GM12872 (cell line): ENCODE measurements at regions not wholly inside any gene's neighbourhood (a gene's known extent, or its start where the extent isn't known, plus 50 kb on each side); places are given as distances from the start of the nearest gene placed in this dataset.

Source experiments
- TF ChIP-seq, protein P1 (sequence below): IDR thresholded peaks from 3 replicates; pipeline ENCODE4 v1.5.1; 2011; ENCODE audit warnings: low read depth, mild to moderate bottlenecking, low read length, moderate library complexity; ENCODE audit not compliant: insufficient read depth

DNA sequence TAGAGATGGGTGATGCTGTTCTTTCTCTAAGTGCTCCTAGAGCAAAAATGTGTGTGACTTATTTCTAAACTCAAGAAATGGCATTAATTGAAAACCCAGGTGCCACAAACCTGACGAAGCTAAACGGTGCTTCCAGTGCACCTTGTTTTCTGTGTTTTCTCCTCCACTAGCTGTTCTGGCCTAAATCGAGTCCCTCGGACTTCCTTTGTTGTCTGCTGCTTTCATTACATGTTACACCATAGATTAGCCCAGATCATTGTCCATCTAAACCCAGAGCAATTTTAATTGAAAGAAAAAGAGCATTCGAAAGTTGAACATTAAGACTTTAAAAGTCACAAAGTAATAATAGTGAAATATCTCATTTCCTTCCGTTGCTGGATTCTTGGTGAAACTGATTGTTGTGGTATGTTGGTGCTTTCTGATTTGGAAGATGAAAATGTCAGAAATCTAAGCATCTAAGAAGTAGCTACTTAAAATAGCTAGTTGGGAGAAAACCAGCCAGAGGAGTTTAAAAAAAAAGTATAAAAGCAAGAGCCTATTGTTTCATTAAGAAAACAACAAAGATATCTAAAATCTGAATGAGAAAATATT is 219.6 kb upstream of the G2E3 start:
- TF ChIP-seq, protein P1, sequence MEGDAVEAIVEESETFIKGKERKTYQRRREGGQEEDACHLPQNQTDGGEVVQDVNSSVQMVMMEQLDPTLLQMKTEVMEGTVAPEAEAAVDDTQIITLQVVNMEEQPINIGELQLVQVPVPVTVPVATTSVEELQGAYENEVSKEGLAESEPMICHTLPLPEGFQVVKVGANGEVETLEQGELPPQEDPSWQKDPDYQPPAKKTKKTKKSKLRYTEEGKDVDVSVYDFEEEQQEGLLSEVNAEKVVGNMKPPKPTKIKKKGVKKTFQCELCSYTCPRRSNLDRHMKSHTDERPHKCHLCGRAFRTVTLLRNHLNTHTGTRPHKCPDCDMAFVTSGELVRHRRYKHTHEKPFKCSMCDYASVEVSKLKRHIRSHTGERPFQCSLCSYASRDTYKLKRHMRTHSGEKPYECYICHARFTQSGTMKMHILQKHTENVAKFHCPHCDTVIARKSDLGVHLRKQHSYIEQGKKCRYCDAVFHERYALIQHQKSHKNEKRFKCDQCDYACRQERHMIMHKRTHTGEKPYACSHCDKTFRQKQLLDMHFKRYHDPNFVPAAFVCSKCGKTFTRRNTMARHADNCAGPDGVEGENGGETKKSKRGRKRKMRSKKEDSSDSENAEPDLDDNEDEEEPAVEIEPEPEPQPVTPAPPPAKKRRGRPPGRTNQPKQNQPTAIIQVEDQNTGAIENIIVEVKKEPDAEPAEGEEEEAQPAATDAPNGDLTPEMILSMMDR, result no peak

DNA sequence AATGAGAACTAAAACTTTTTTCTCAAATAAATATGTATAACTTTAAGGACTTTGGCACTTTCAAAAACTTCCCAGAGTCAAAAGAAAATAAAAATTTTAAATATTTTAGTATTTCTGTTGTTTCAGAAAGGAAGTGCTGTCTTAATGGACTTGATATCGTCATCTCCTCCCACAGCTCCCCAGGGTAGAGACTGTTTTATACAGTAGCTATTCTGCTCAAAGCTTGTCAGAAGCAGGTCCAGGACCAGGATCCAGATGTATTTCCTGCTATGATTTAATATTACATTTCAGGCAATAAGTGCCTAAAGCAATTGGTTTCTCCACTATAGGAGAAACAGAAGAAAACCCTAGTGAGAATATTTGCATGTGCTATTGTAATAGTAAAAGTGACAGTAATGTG is 218.5 kb upstream of the G2E3 start:
- TF ChIP-seq, protein P1, result no peak

DNA sequence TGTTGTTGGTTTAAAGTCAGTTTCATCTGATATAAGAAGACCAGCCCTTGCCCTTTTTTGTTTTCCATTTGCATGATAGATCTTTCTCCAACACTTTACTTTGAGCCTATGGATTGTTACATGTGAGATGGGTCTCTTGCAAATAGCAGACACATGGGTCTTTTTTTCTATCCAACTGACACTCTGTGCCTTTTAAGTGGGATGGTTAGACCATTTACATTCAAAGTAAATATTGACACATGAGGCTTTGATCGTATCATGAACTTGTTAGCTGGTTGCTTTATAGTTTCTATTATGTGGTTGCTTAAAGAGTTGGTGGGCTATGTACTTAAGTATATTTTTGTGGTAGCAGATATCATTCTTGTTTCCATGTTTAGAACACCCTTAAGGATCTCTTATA is 213.4 kb upstream of the G2E3 start:
- TF ChIP-seq, protein P1, result no peak

- TF ChIP-seq, protein P1, result no peak
Measured at GRCh38 chr14:30348445-30348844, 210.5 kb upstream of the G2E3 start.

DNA sequence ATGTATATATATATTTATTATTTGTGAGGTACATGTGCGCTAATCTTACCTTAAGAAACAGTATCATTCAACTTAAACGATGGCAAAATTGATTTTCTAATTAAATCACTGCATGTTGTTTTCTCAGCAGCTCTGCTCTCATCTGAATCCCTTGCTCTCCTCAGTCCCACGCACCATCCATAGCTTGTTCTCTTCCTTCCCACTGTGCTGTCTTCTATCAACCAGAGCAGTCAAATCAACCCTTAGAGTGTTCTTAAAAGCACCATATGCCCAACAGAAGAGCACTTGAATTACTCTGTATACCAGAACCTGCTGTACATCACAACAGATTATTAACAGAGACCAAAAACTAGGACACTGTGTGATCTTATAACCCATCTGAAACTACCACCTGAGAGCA is 209.4 kb upstream of the G2E3 start:
- TF ChIP-seq, protein P1, result no peak

DNA sequence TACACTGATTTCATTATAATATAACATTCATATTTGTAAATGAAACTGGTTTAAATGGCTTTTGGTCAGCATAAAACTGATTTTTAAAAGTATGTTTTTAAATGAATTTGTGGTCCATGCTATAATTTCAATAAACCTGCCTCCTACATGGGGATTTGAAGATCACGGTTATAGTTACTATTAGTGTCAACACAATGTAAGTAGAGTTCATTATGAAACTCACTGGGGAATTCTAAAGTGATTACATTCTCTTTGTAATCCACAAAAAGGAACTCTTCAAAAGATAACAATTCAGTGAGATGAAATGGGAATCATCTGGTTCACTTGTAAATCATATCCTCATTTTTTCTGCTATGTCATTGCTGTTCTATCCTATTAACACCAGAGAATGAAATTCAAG is 204.5 kb upstream of the G2E3 start:
- TF ChIP-seq, protein P1, result no peak

GRCh38 chr14:30355431-30355913 is 203.5 kb upstream of the G2E3 start:
- TF ChIP-seq, protein P1, result no peak
